Endothelial cell of umbilical vein (primary cell): ENCODE measurements at regions not wholly inside any gene's neighbourhood (a gene's known extent, or its start where the extent isn't known, plus 50 kb on each side); places are given as distances from the start of the nearest gene placed in this dataset.

Source experiments
- BruUV-seq: library from RNA; stranded (reverse); fragments of 400-500 nt; replicated peaks from 2 replicates; lab custom pipeline; 2021; lab: Mats Ljungman, UMichigan
- CTCF ChIA-PET: fragments of 300-600, 350-600 bp; sonication (Branson Sonifier 250); formaldehyde crosslinking; loops from one replicate; lab custom pipeline; 2021; ENCODE audit warnings: antibody characterized with exemption, inconsistent platforms; lab: Charles Lee
- POLR2A ChIA-PET: fragments of 300-600, 350-600 bp; sonication (Branson Sonifier 250); formaldehyde crosslinking; loops from one replicate; lab custom pipeline; 2021; ENCODE audit warnings: antibody characterized with exemption, inconsistent platforms; lab: Charles Lee
- DNase-seq: peaks from one replicate; pipeline ENCODE4 v3.0.0-alpha.2; 2011; ENCODE audit warnings: low read depth, low spot score
- FAIRE-seq: peaks from 2 replicates; lab custom pipeline; 2011; peaks lifted over from hg19 to GRCh38; lab: Jason Lieb, UNC
- H2AFZ ChIP-seq: 2 replicates; pipeline ENCODE4 v1.6.0; 2012; ENCODE audit warnings: low read depth, low read length, control low read depth, inconsistent platforms
- H3K27ac ChIP-seq: 2 replicates; pipeline ENCODE4 v1.5.1; 2011; ENCODE audit warnings: low read depth, mild to moderate bottlenecking, control low read depth, low read length, moderate library complexity; ENCODE audit not compliant: insufficient read depth
- H3K27me3 ChIP-seq, 2 experiments: 2 replicates each; pipeline versions ENCODE4 v1.6.0 to v1.6.1; 2011; ENCODE audit warnings: low read length in 2 of 2, mixed read lengths in 1 of 2; ENCODE audit not compliant: control insufficient read depth in 2 of 2, insufficient read depth in 2 of 2
- H3K36me3 ChIP-seq, 2 experiments: 2 replicates in 1 of 2; 3 replicates in 1 of 2; pipeline ENCODE4 v1.5.1; 2011; ENCODE audit warnings: low read length in 2 of 2, mild to moderate bottlenecking in 1 of 2, moderate library complexity in 1 of 2; ENCODE audit not compliant: control insufficient read depth in 2 of 2, insufficient read depth in 2 of 2; ENCODE audit errors: extremely low read depth in 1 of 2
- H3K4me1 ChIP-seq: 3 replicates; pipeline ENCODE4 v1.5.1; 2011; ENCODE audit warnings: mild to moderate bottlenecking, low read length; ENCODE audit not compliant: control insufficient read depth, insufficient read depth; ENCODE audit errors: extremely low read depth
- H3K4me2 ChIP-seq: 2 replicates; pipeline ENCODE4 v1.6.1; 2011; ENCODE audit warnings: low read length, control low read depth, mixed read lengths; ENCODE audit not compliant: insufficient read depth
- H3K4me3 ChIP-seq, 3 experiments: fragments of 200-600 bp in 1 of 3; sonication (generic), shearing (Covaris generic) in 1 of 3; replicated peaks in 1 of 3; 2 replicates each; pipeline ENCODE4 v1.5.1; 2011 to 2016; ENCODE audit warnings: control low read depth in 3 of 3, low read length in 3 of 3, mild to moderate bottlenecking in 2 of 3, inconsistent platforms in 1 of 3, low read depth in 1 of 3, moderate library complexity in 1 of 3; ENCODE audit not compliant: insufficient read depth in 1 of 3
- H3K79me2 ChIP-seq: 2 replicates; pipeline ENCODE4 v1.6.0; 2012; ENCODE audit warnings: low read length, inconsistent platforms; ENCODE audit not compliant: control insufficient read depth, insufficient read depth
- H3K9ac ChIP-seq: replicated peaks from 2 replicates; pipeline ENCODE3; 2011; ENCODE audit warnings: low read length, control low read depth; ENCODE audit not compliant: insufficient read depth; ENCODE audit errors: extremely low read depth
- H3K9me1 ChIP-seq: replicated peaks from 3 replicates; pipeline ENCODE4 v1.6.0; 2011; ENCODE audit warnings: mild to moderate bottlenecking, low read length; ENCODE audit not compliant: control insufficient read depth, insufficient read depth; ENCODE audit errors: extremely low read depth
- H3K9me3 ChIP-seq: replicated peaks from 2 replicates; pipeline ENCODE4 v1.5.1; 2012; ENCODE audit warnings: low read length, inconsistent platforms; ENCODE audit not compliant: control insufficient read depth, insufficient read depth
- H4K20me1 ChIP-seq: replicated peaks from 2 replicates; pipeline ENCODE3; 2011; ENCODE audit warnings: mild to moderate bottlenecking, low read length; ENCODE audit not compliant: control insufficient read depth, insufficient read depth; ENCODE audit errors: extremely low read depth
- CTCF ChIP-seq, 2 donors: IDR thresholded peaks; 1 replicate in 1 of 2; 2 replicates in 1 of 2; pipeline ENCODE4 v1.5.1; 2011; ENCODE audit warnings: low read length in 2 of 2, mild to moderate bottlenecking in 2 of 2, moderate library complexity in 2 of 2, control low read depth in 1 of 2, inconsistent platforms in 1 of 2, low read depth in 1 of 2; ENCODE audit not compliant: insufficient read depth in 1 of 2; ENCODE audit errors: extremely low read depth in 1 of 2
- EZH2 ChIP-seq: IDR thresholded peaks from 2 replicates; pipeline ENCODE4 v1.6.1; 2012; ENCODE audit warnings: borderline replicate concordance, low read depth, mild to moderate bottlenecking, moderate library complexity, low read length, inconsistent platforms; ENCODE audit not compliant: severe bottlenecking
- FOS ChIP-seq: IDR thresholded peaks from 2 replicates; pipeline ENCODE4 v1.6.1; 2011; ENCODE audit warnings: mild to moderate bottlenecking, low read length, moderate library complexity, borderline replicate concordance; ENCODE audit not compliant: insufficient read depth
- GATA2 ChIP-seq: IDR thresholded peaks from 2 replicates; pipeline ENCODE4 v1.7.0; 2011; ENCODE audit warnings: low read depth, mild to moderate bottlenecking, moderate library complexity, mixed read lengths, low read length; ENCODE audit not compliant: insufficient read length, insufficient read depth
- JUN ChIP-seq: IDR thresholded peaks from 2 replicates; pipeline ENCODE4 v1.6.1; 2011; ENCODE audit warnings: borderline replicate concordance, low read depth; ENCODE audit not compliant: insufficient read length, insufficient read depth
- MAX ChIP-seq: IDR thresholded peaks from 2 replicates; pipeline ENCODE4 v1.6.1; 2011; ENCODE audit not compliant: insufficient read depth, insufficient read length
- MYC ChIP-seq: IDR thresholded peaks from one replicate; pipeline ENCODE4 v1.6.1; 2011; ENCODE audit warnings: mild to moderate bottlenecking, low read depth, low read length
- POLR2A ChIP-seq: IDR thresholded peaks from 2 replicates; pipeline ENCODE4 v1.6.1; 2012; ENCODE audit warnings: low read depth, mild to moderate bottlenecking, control low read depth, low read length
- POLR2AphosphoS5 ChIP-seq: IDR thresholded peaks from 2 replicates; pipeline ENCODE4 v1.6.1; 2012; ENCODE audit warnings: low read depth, mild to moderate bottlenecking, control low read depth, low read length, moderate library complexity; ENCODE audit not compliant: insufficient read depth
- dilution Hi-C: fragments of 300-500 bp; cut with MboI; formaldehyde crosslinking; loops from one replicate; pipeline ENCODE4 v1.15.0; 2019; ENCODE audit warnings: low sequenced_read_pairs; ENCODE audit not compliant: extremely low pct_ligation_motif_present
- intact Hi-C: fragments of 100-400 bp; cut with micrococcal nuclease; formaldehyde crosslinking; loops from one replicate; pipeline ENCODE4 v1.10.0; 2022

DNA sequence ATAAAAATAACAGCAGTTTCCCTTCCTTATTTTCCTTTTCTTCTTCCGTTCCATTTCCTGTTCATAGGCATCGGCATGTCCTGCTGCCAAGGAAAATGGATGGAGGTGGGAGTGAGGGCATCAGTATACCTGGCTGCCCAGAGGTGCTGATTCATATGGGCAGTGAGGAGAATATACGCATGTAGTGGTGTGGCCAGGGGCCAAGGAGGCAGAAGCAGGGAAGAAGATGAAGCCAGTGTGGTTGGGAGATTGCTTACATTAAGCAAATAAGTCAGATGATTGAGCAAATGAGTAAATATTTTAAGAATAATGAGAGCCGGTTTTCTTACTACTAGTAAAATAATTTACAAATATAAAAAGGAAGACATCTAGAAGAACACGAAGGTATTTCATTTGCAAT, 344.9 kb upstream of the PAPPA start:
- no peak overlapping the region for H3K4me3 ChIP-seq
- ChIA-PET CTCF (no interaction called here), POLR2A (no interaction called here)
- H4K20me1 ChIP-seq, result no peaks in the 10 kb centered on the region
- no peaks in the 10 kb centered on the region for H3K9me3 ChIP-seq
- H3K9me1 ChIP-seq, result no peaks in the 10 kb centered on the region
- intact Hi-C loops, result no loop called here
- no peak overlapping the region for H2AFZ ChIP-seq
- H3K27me3 ChIP-seq, result no peaks in the 10 kb centered on the region
- no peaks in the 10 kb centered on the region for H3K4me1 ChIP-seq
- FAIRE-seq (no peak), DNase-seq (no peak)
- H3K36me3 ChIP-seq, result no peaks in the 10 kb centered on the region
- no peak overlapping the region for H3K9ac ChIP-seq
- no peak for TF ChIP-seq JUN
- TF ChIP-seq CTCF (IDR thresholded peaks at IDR 0.05; ENCODE audit: extremely low read depth in 1 of 2, insufficient read depth in 1 of 2, low read depth in 1 of 2, low read length in 2 of 2), result no peak
- no peak for TF ChIP-seq FOS
- TF ChIP-seq POLR2A, result no peak
- no peak for TF ChIP-seq EZH2
- no peak for TF ChIP-seq GATA2
- TF ChIP-seq MYC, result no peak
- H3K79me2 ChIP-seq, result no peaks in the 10 kb centered on the region
- no peak overlapping the region for H3K4me2 ChIP-seq
- dilution Hi-C loops, result no loop called here
- no TSS peak for BruUV-seq
- no peak overlapping the region for H3K27ac ChIP-seq

DNA sequence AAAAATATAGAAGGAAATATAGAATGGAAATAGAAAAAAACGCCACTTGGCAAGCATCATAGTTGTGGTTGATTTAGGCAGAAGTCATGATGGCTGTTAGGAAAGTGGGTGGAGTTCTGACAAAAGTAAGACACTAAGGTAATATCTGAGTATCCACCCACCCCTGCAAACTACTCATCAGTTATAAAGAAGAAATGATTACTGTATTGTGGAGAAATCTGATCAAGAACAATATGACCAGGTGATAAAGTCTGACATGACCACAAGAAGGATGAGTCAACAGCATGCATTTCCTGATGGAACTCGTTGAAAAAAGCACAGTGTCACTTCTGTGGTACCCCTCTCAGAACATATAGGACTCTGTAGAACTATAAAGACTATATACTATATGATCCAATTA, 343.4 kb upstream of the PAPPA start:
- ChIA-PET POLR2A (no interaction called here), CTCF (no interaction called here)
- no peak for DNase-seq
- intact Hi-C loops (no loop called here), dilution Hi-C loops (no loop called here)
- Histone ChIP-seq H2AFZ (no peak overlapping the region), H3K36me3 (no peaks in the 10 kb centered on the region), H3K9me3 (no peaks in the 10 kb centered on the region), H4K20me1 (no peaks in the 10 kb centered on the region), H3K4me1 (no peaks in the 10 kb centered on the region), H3K27ac (no peak overlapping the region), H3K4me2 (no peak overlapping the region), H3K9me1 (no peaks in the 10 kb centered on the region), H3K4me3 (no peak overlapping the region), H3K79me2 (no peaks in the 10 kb centered on the region), H3K9ac (no peak overlapping the region), H3K27me3 (no peaks in the 10 kb centered on the region)
- no peak for FAIRE-seq
- no TSS peak for BruUV-seq
- no peak for TF ChIP-seq MAX
- TF ChIP-seq EZH2, result no peak
- TF ChIP-seq POLR2AphosphoS5, result no peak
- no peak for TF ChIP-seq POLR2A
- TF ChIP-seq MYC, result no peak
- no peak for TF ChIP-seq JUN
- no peak for TF ChIP-seq CTCF (IDR thresholded peaks at IDR 0.05; ENCODE audit: extremely low read depth in 1 of 2, insufficient read depth in 1 of 2, low read depth in 1 of 2, low read length in 2 of 2)
- no peak for TF ChIP-seq GATA2
- TF ChIP-seq FOS, result no peak
